Stimulated activated CD8-positive, alpha-beta memory T cell treated with anti-CD3 and anti-CD28 coated beads, Interleukin-2, amount 100 ng/mL, for 48 hours (primary cell): ENCODE measurements at regions not wholly inside any gene's neighbourhood (a gene's known extent, or its start where the extent isn't known, plus 50 kb on each side); places are given as distances from the start of the nearest gene placed in this dataset.

Source experiments
- DNase-seq, 2 donors: peaks; one replicate each; pipeline ENCODE4 v3.0.0-alpha.2; 2020; ENCODE audit warnings: low read depth in 2 of 2

GRCh38 chr1:193320270-193320669, 133.9 kb upstream of the B3GALT2 start:
- DNase-seq = no peak

- DNase-seq = no peak
These were observed 131.9 kb upstream of the B3GALT2 start for GRCh38 chr1:193318347-193318746.

GRCh38 chr1:193313354-193314140, 127.1 kb upstream of the B3GALT2 start:
- DNase-seq = no peak

GRCh38 chr1:193312432-193312831, 126.0 kb upstream of the B3GALT2 start:
- DNase-seq = no peak

- DNase-seq = no peak
These were observed 125.0 kb upstream of the B3GALT2 start for GRCh38 chr1:193311226-193311948.

GRCh38 chr1:193310564-193310963, 124.2 kb upstream of the B3GALT2 start:
- DNase-seq = no peak

GRCh38 chr1:193309936-193310475, 123.6 kb upstream of the B3GALT2 start:
- no peak for DNase-seq

GRCh38 chr1:193308438-193308837, 122.0 kb upstream of the B3GALT2 start:
- DNase-seq = no peak

- DNase-seq = no peak
These were observed 120.0 kb upstream of the B3GALT2 start for GRCh38 chr1:193306430-193306829.
